BJ (cell line): ENCODE measurements at regions not wholly inside any gene's neighbourhood (a gene's known extent, or its start where the extent isn't known, plus 50 kb on each side); places are given as distances from the start of the nearest gene placed in this dataset.

Experiments
- CTCF ChIA-PET: fragments of 350-600 bp; formaldehyde crosslinking; extraction: SDS; loops from one replicate; lab custom pipeline; 2021; ENCODE audit warnings: antibody characterized with exemption, inconsistent platforms; lab: Yijun Ruan, JAX
- POLR2A ChIA-PET: fragments of 300-600 bp; sonication (Branson Sonifier 250); formaldehyde crosslinking; extraction: SDS; loops from one replicate; lab custom pipeline; 2021; ENCODE audit warnings: antibody characterized with exemption; lab: Charles Lee
- DNase-seq: peaks from one replicate; pipeline ENCODE4 v3.0.0-alpha.2; 2011; ENCODE audit warnings: low read depth
- H3K27me3 ChIP-seq: 2 replicates; pipeline ENCODE4 v1.6.0; 2011; ENCODE audit warnings: low read length; ENCODE audit not compliant: control insufficient read depth, insufficient read depth
- H3K36me3 ChIP-seq: 2 replicates; pipeline ENCODE4 v1.5.1; 2011; ENCODE audit warnings: low read length; ENCODE audit not compliant: control insufficient read depth, insufficient read depth
- H3K4me3 ChIP-seq: 2 replicates; pipeline ENCODE4 v1.5.1; 2011; ENCODE audit warnings: low read depth, mild to moderate bottlenecking, control low read depth, low read length
- CTCF ChIP-seq: IDR thresholded peaks from 2 replicates; pipeline ENCODE4 v1.5.1; 2011; ENCODE audit warnings: low read depth, mild to moderate bottlenecking, control low read depth, inconsistent platforms, low read length, moderate library complexity; ENCODE audit not compliant: insufficient read depth

- Histone ChIP-seq H3K36me3 (no peaks in the 10 kb centered on the region), H3K27me3 (no peaks in the 10 kb centered on the region; the same call in 1 of the 2 replicates), H3K4me3 (no peak overlapping the region)
- DNase-seq, result no peak
- TF ChIP-seq CTCF, result no peak
- ChIA-PET POLR2A (no interaction called here), CTCF (interaction anchor here (0.6 kb wide), 1 partner anchor 29 kb away, joined by 4 read pairs; no protein-coding TSS in a partner anchor)
Observed at GRCh38 chr1:212217633-212218032, 67.6 kb upstream of the PPP2R5A start.

- ChIA-PET CTCF (no interaction called here), POLR2A (no interaction called here)
- Histone ChIP-seq H3K27me3 (no peaks in the 10 kb centered on the region), H3K36me3 (no peaks in the 10 kb centered on the region), H3K4me3 (no peak overlapping the region)
- TF ChIP-seq CTCF, result no peak
- no peak for DNase-seq
Observed at GRCh38 chr1:212218065-212218464, 67.1 kb upstream of the PPP2R5A start.

GRCh38 chr1:212218911-212219310, 66.3 kb upstream of the PPP2R5A start:
- Histone ChIP-seq H3K27me3 (no peaks in the 10 kb centered on the region), H3K4me3 (no peak overlapping the region), H3K36me3 (no peaks in the 10 kb centered on the region)
- CTCF ChIA-PET, result interaction anchor here (0.7 to 1.8 kb wide), 3 partner anchors 10 to 184 kb away, joined by 3 to 7 read pairs (median 4); partner anchors contain the start of genes DTL and INTS7
- peak; percentile 66 for DNase-seq
- TF ChIP-seq CTCF, result no peak
- POLR2A ChIA-PET, result interaction anchor here (0.6 to 0.8 kb wide), 2 partner anchors 16 to 639 kb away, joined by 3 to 4 read pairs; partner anchors contain the start of gene FLVCR1

- no peak for DNase-seq
- H3K36me3 ChIP-seq, result no peaks in the 10 kb centered on the region
- ChIA-PET CTCF (interaction anchor here (1.0 to 1.8 kb wide), 2 partner anchors 11 to 50 kb away, joined by 4 to 7 read pairs; no protein-coding TSS in a partner anchor), POLR2A (no interaction called here)
- no peak overlapping the region for H3K4me3 ChIP-seq
- H3K27me3 ChIP-seq, result peaks cover 1% of the 10 kb centered on the region; the same call in 1 of the 2 replicates
- no peak for TF ChIP-seq CTCF
Observed at GRCh38 chr1:212219679-212220463, 65.3 kb upstream of the PPP2R5A start.

- Histone ChIP-seq H3K27me3 (peaks cover 1% of the 10 kb centered on the region; the same call in 1 of the 2 replicates), H3K36me3 (no peaks in the 10 kb centered on the region), H3K4me3 (no peak overlapping the region)
- TF ChIP-seq CTCF, result no peak
- CTCF ChIA-PET, result no interaction called here
- POLR2A ChIA-PET, result no interaction called here
- no peak for DNase-seq
Observed at GRCh38 chr1:212221801-212222200, 63.4 kb upstream of the PPP2R5A start.
